ENCODE measurements at regions not wholly inside any gene's neighbourhood (a gene's known extent, or its start where the extent isn't known, plus 50 kb on each side); places are given as distances from the start of the nearest gene placed in this dataset.

DNA sequence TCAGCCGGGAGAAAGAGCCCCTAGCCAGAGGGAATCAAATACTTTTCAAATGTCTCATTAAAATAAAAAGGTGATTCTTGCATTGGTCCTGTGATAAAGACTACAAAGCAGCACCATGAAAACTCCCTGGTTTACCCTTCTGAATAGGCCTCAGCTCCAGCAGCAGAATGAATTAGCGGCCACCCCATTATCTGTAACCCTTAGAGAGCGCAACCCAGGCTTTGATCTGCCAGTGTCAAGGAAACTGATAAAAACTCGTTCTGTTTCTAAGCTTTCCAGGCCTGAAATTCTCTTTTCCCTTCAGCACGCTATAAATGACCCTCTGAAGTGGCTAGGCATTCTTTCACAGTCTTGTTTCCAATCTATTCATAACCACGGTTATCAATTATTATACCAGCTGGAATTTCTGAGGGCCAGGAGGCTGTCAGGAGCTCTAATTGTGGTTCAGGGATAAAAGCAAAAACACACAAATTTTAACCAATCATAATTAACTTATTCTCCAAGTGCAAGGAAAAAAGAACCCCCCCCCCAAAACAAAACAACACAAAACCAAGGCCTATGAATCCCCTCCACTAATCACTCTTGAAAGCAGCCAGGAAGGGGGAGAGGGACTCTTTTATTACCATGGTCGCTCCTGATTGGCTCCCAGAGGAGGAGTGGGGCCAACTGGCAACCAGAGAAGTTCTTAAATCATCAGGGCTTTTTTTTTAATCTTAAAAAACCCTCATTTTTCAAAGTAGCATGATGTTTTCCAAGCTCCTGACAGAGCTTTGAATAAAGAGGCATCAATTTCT, 258.9 kb downstream of the CYRIA start:
- TF ChIP-seq, protein P1, sequence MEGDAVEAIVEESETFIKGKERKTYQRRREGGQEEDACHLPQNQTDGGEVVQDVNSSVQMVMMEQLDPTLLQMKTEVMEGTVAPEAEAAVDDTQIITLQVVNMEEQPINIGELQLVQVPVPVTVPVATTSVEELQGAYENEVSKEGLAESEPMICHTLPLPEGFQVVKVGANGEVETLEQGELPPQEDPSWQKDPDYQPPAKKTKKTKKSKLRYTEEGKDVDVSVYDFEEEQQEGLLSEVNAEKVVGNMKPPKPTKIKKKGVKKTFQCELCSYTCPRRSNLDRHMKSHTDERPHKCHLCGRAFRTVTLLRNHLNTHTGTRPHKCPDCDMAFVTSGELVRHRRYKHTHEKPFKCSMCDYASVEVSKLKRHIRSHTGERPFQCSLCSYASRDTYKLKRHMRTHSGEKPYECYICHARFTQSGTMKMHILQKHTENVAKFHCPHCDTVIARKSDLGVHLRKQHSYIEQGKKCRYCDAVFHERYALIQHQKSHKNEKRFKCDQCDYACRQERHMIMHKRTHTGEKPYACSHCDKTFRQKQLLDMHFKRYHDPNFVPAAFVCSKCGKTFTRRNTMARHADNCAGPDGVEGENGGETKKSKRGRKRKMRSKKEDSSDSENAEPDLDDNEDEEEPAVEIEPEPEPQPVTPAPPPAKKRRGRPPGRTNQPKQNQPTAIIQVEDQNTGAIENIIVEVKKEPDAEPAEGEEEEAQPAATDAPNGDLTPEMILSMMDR (conservative IDR thresholded peaks at IDR 0.05; ENCODE audit: low read depth, low read length): no peak
- DNase-seq (ENCODE audit: low read depth): no peak
- no peak overlapping the region for H3K4me3 ChIP-seq (ENCODE audit: low read depth, low read length)

GRCh38 chr2:16405551-16405950, 260.1 kb downstream of the CYRIA start:
- DNase-seq (ENCODE audit: low read depth): no peak
- no peak overlapping the region for H3K4me3 ChIP-seq (ENCODE audit: low read depth, low read length)
- TF ChIP-seq, protein P1 (conservative IDR thresholded peaks at IDR 0.05; ENCODE audit: low read depth, low read length): no peak

DNA sequence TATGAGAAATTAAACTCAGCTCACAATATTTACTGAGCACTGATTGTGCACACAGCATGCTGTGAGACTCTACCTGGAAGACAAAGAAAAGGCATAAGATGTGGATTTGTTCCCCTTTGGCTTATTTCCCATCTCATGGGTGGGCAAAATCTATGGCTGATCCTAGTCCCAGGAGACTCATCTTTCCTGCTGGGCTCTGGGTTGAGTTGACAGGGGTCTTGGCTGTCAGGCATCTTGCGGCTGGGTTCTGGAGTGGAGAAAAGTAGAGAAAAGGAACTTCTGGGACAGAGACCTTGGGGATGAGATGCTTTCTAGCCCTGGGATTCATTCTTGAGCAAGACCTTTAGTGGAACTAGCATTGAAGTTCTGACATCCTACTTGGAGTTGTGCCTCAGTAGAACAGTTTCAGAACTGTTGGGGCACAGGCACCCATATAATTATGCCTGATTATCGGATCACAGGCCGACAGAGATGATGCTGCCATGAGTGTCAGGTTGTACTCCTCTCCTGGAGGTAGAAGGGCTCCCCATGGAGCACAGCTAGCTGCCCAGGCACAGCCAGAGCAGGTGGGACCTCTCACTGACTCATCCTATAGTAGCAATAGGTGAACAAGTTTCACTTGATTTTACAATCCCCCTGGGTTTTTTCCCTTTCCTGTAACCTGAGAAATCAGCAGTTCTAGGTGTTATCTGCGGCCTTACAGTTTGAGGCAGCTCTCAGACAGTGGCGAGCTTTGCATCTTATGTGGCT, 260.9 kb downstream of the CYRIA start:
- TF ChIP-seq, protein P1 (conservative IDR thresholded peaks at IDR 0.05; ENCODE audit: low read depth, low read length): no peak
- no peak overlapping the region for H3K4me3 ChIP-seq (ENCODE audit: low read depth, low read length)
- DNase-seq (ENCODE audit: low read depth): no peak

GRCh38 chr2:16404146-16404545, 261.5 kb downstream of the CYRIA start:
- no peak overlapping the region for H3K4me3 ChIP-seq (ENCODE audit: low read depth, low read length)
- TF ChIP-seq, protein P1 (conservative IDR thresholded peaks at IDR 0.05; ENCODE audit: low read depth, low read length): no peak
- DNase-seq (ENCODE audit: low read depth): no peak

DNA sequence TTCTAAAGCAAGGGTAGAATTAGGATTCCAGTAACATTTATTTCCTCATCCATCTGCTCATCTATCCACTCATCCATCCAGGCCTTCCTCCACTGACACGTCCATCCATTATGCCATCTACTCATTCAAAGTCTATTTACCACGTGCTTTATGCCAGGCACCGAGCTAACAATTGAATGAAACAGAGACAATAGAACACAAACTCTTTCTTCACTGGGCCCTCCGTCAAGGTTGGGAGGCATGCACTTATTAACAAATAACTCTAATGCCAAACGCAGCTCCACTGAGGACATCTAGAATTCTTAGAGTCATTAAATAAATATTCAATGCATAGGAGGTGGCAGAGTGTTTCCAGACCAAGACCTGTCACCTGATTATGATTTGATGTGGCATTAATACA, 262.7 kb downstream of the CYRIA start:
- no peak for DNase-seq (ENCODE audit: low read depth)
- TF ChIP-seq, protein P1 (conservative IDR thresholded peaks at IDR 0.05; ENCODE audit: low read depth, low read length): no peak
- no peak overlapping the region for H3K4me3 ChIP-seq (ENCODE audit: low read depth, low read length)

- DNase-seq (ENCODE audit: low read depth): no peak
- H3K4me3 ChIP-seq (ENCODE audit: low read depth, low read length): no peak overlapping the region
- TF ChIP-seq, protein P1 (conservative IDR thresholded peaks at IDR 0.05; ENCODE audit: low read depth, low read length): no peak
Observed at GRCh38 chr2:16401761-16402300, 263.8 kb downstream of the CYRIA start.

All from choroid plexus epithelial cell (primary cell).